Ascending aorta (tissue), 2 donors: ENCODE measurements at regions not wholly inside any gene's neighbourhood (a gene's known extent, or its start where the extent isn't known, plus 50 kb on each side); places are given as distances from the start of the nearest gene placed in this dataset.

ENCODE experiments used
- DNase-seq, 2 donors: peaks; one replicate each; pipeline ENCODE4 v3.0.0-alpha.2; 2019; ENCODE audit warnings: low spot score in 2 of 2
- H3K27ac ChIP-seq, 2 donors: fragments of 200-600 bp; sonication (generic); one replicate each; pipeline ENCODE4 v1.5.1; 2016 to 2017; ENCODE audit warnings: mild to moderate bottlenecking in 1 of 2
- H3K27me3 ChIP-seq: fragments of 200-600 bp; sonication (generic); one replicate; pipeline ENCODE4 v1.5.1; 2017
- H3K36me3 ChIP-seq, 2 donors: fragments of 200-600 bp; sonication (generic); one replicate each; pipeline ENCODE4 v1.5.1; 2016
- H3K4me1 ChIP-seq, 2 donors: fragments of 200-600 bp; sonication (generic); one replicate each; pipeline ENCODE4 v1.5.1; 2016 to 2017; ENCODE audit warnings: mild to moderate bottlenecking in 1 of 2
- H3K4me3 ChIP-seq, 2 donors: fragments of 200-600 bp; sonication (generic); one replicate each; pipeline ENCODE4 v1.5.1; 2016 to 2017; ENCODE audit warnings: mild to moderate bottlenecking in 1 of 2
- H3K9me3 ChIP-seq, 2 donors: fragments of 200-600 bp; sonication (generic); one replicate each; pipeline ENCODE4 v1.5.1; 2016
- CTCF ChIP-seq, 3 experiments: fragments of 200-600 bp in 2 of 3; fragments of 450-650 bp in 1 of 3; sonication (generic) in 2 of 3; IDR thresholded peaks; one replicate each; pipeline ENCODE4 v1.5.1; 2016 to 2019; ENCODE audit warnings: antibody characterized with exemption in 3 of 3, mild to moderate bottlenecking in 1 of 3, moderate library complexity in 1 of 3
- intact Hi-C: fragments of 100-400 bp; cut with DNase I; formaldehyde crosslinking; loops from one replicate; pipeline ENCODE4 v1.15.1; 2023

GRCh38 chr15:25055356-25056068 is 100.7 kb downstream of the SNRPN start:
- Histone ChIP-seq H3K36me3 (peaks cover 100% of the 10 kb centered on the region in 2 donors), H3K4me3 (no peak overlapping the region), H3K27me3 (no peaks in the 10 kb centered on the region), H3K9me3 (peaks cover 100% of the 10 kb centered on the region in 2 donors), H3K4me1 (no peaks in the 10 kb centered on the region), H3K27ac (no peak overlapping the region)
- intact Hi-C loops, result no loop called here
- DNase-seq, result peak in 1 of 2 donors; percentile 47
- TF ChIP-seq CTCF (IDR thresholded peaks at IDR 0.05), result no peak

GRCh38 chr15:25056484-25057425 is 102.0 kb downstream of the SNRPN start:
- Histone ChIP-seq H3K27me3 (no peaks in the 10 kb centered on the region), H3K9me3 (peaks cover 100% of the 10 kb centered on the region in 2 donors), H3K4me1 (no peaks in the 10 kb centered on the region), H3K27ac (no peak overlapping the region), H3K36me3 (peaks cover 100% of the 10 kb centered on the region in 2 donors), H3K4me3 (no peak overlapping the region)
- TF ChIP-seq CTCF (IDR thresholded peaks at IDR 0.05), result no peak
- intact Hi-C loops, result no loop called here
- DNase-seq, result peak in 1 of 2 donors; percentile 52

GRCh38 chr15:25057574-25057973 is 102.8 kb downstream of the SNRPN start:
- DNase-seq, result peak in 1 of 2 donors; percentile 44
- Histone ChIP-seq H3K27ac (no peak overlapping the region), H3K4me1 (no peaks in the 10 kb centered on the region), H3K4me3 (no peak overlapping the region), H3K36me3 (peaks cover 100% of the 10 kb centered on the region in 2 donors), H3K27me3 (no peaks in the 10 kb centered on the region), H3K9me3 (peaks cover 100% of the 10 kb centered on the region in 2 donors)
- intact Hi-C loops, result no loop called here
- TF ChIP-seq CTCF (IDR thresholded peaks at IDR 0.05), result no peak

GRCh38 chr15:25058080-25058785 is 103.4 kb downstream of the SNRPN start:
- H3K4me1 ChIP-seq, result no peaks in the 10 kb centered on the region
- intact Hi-C loops, result no loop called here
- no peak overlapping the region for H3K27ac ChIP-seq
- no peaks in the 10 kb centered on the region for H3K27me3 ChIP-seq
- peaks cover 100% of the 10 kb centered on the region in 2 donors for H3K9me3 ChIP-seq
- DNase-seq, result peak in 1 of 2 donors; percentile 41
- TF ChIP-seq CTCF (IDR thresholded peaks at IDR 0.05), result no peak
- H3K36me3 ChIP-seq, result peaks cover 100% of the 10 kb centered on the region in 2 donors
- H3K4me3 ChIP-seq, result no peak overlapping the region

- Histone ChIP-seq H3K4me3 (no peak overlapping the region), H3K36me3 (peaks cover 100% of the 10 kb centered on the region in 2 donors), H3K4me1 (no peaks in the 10 kb centered on the region), H3K27ac (no peak overlapping the region), H3K27me3 (no peaks in the 10 kb centered on the region), H3K9me3 (peaks cover 100% of the 10 kb centered on the region in 2 donors)
- peak in 1 of 2 donors; percentile 55 for DNase-seq
- no peak for TF ChIP-seq CTCF (IDR thresholded peaks at IDR 0.05)
- intact Hi-C loops, result no loop called here
Measured at GRCh38 chr15:25059698-25060471, 105.1 kb downstream of the SNRPN start.
